ENCODE measurements at regions not wholly inside any gene's neighbourhood (a gene's known extent, or its start where the extent isn't known, plus 50 kb on each side); places are given as distances from the start of the nearest gene placed in this dataset.

GRCh38 chr14:41154143-41154807 is 452.4 kb upstream of the LRFN5 start:
- no peak for DNase-seq (ENCODE audit: low read depth)
- no peak overlapping the region for H3K4me3 ChIP-seq (ENCODE audit: low read length)
- TF ChIP-seq CTCF (conservative IDR thresholded peaks at IDR 0.05; ENCODE audit: low read depth, low read length), result no peak

- no peak for DNase-seq (ENCODE audit: low read depth)
- H3K4me3 ChIP-seq (ENCODE audit: low read length), result no peak overlapping the region
- TF ChIP-seq CTCF (conservative IDR thresholded peaks at IDR 0.05; ENCODE audit: low read depth, low read length), result no peak
Observed at GRCh38 chr14:41146391-41146790, 460.3 kb upstream of the LRFN5 start.

- DNase-seq (ENCODE audit: low read depth), result no peak
- TF ChIP-seq CTCF (conservative IDR thresholded peaks at IDR 0.05; ENCODE audit: low read depth, low read length), result no peak
- H3K4me3 ChIP-seq (ENCODE audit: low read length), result no peak overlapping the region
Observed at GRCh38 chr14:41144370-41144769, 462.3 kb upstream of the LRFN5 start.

- no peak for DNase-seq (ENCODE audit: low read depth)
- no peak overlapping the region for H3K4me3 ChIP-seq (ENCODE audit: low read length)
- TF ChIP-seq CTCF (conservative IDR thresholded peaks at IDR 0.05; ENCODE audit: low read depth, low read length), result no peak
Observed at GRCh38 chr14:41137741-41138140, 468.9 kb upstream of the LRFN5 start.

- peak; percentile 2 for TF ChIP-seq CTCF (conservative IDR thresholded peaks at IDR 0.05; ENCODE audit: low read depth, low read length)
- DNase-seq (ENCODE audit: low read depth), result no peak
- H3K4me3 ChIP-seq (ENCODE audit: low read length), result no peak overlapping the region
Observed at GRCh38 chr14:41130274-41130673, 476.4 kb upstream of the LRFN5 start.

- no peak overlapping the region for H3K4me3 ChIP-seq (ENCODE audit: low read length)
- no peak for TF ChIP-seq CTCF (conservative IDR thresholded peaks at IDR 0.05; ENCODE audit: low read depth, low read length)
- DNase-seq (ENCODE audit: low read depth), result no peak
Observed at GRCh38 chr14:41120402-41120801, 486.3 kb upstream of the LRFN5 start.

GRCh38 chr14:41096131-41096530 is 510.5 kb upstream of the LRFN5 start:
- DNase-seq (ENCODE audit: low read depth), result no peak
- no peak overlapping the region for H3K4me3 ChIP-seq (ENCODE audit: low read length)
- no peak for TF ChIP-seq CTCF (conservative IDR thresholded peaks at IDR 0.05; ENCODE audit: low read depth, low read length)
